Nephron (organoid): ENCODE measurements at regions not wholly inside any gene's neighbourhood (a gene's known extent, or its start where the extent isn't known, plus 50 kb on each side); places are given as distances from the start of the nearest gene placed in this dataset.

Source experiments
- H3K27ac Mint-ChIP-seq, 3 experiments: 2 replicates each; pipeline ENCODE4 v1.8.0; 2020; ENCODE audit warnings: mixed read lengths in 3 of 3, mild to moderate bottlenecking in 2 of 3, moderate library complexity in 1 of 3
- H3K27me3 Mint-ChIP-seq: 2 replicates; pipeline ENCODE4 v1.8.0; 2021; ENCODE audit warnings: low read depth, mild to moderate bottlenecking, moderate library complexity, mixed read lengths
- H3K36me3 Mint-ChIP-seq: 2 replicates; pipeline ENCODE4 v1.8.0; 2020; ENCODE audit warnings: low read depth, mixed read lengths
- H3K4me1 Mint-ChIP-seq: 2 replicates; pipeline ENCODE4 v1.8.0; 2020; ENCODE audit warnings: mixed read lengths
- H3K4me3 Mint-ChIP-seq, 3 experiments: 2 replicates each; pipeline ENCODE4 v1.8.0; 2020; ENCODE audit warnings: mild to moderate bottlenecking in 3 of 3, mixed read lengths in 3 of 3, moderate library complexity in 2 of 3
- H3K9me3 Mint-ChIP-seq: 2 replicates; pipeline ENCODE4 v1.8.0; 2020; ENCODE audit warnings: mixed read lengths
- TF ChIP-seq, protein P1 (sequence below), 3 experiments: fragments of 200-600 bp; sonication (generic); IDR thresholded peaks; one replicate each; pipeline ENCODE4 v1.5.0; 2021; ENCODE audit warnings: antibody characterized with exemption in 3 of 3; ENCODE audit not compliant: unreplicated experiment in 3 of 3

- Mint-ChIP-seq H3K27ac (no peak overlapping the region), H3K9me3 (peaks cover 10% of the 10 kb centered on the region), H3K27me3 (no peaks in the 10 kb centered on the region), H3K4me3 (no peak overlapping the region), H3K4me1 (peaks cover 8% of the 10 kb centered on the region), H3K36me3 (peaks cover 4% of the 10 kb centered on the region)
- TF ChIP-seq, protein P1, sequence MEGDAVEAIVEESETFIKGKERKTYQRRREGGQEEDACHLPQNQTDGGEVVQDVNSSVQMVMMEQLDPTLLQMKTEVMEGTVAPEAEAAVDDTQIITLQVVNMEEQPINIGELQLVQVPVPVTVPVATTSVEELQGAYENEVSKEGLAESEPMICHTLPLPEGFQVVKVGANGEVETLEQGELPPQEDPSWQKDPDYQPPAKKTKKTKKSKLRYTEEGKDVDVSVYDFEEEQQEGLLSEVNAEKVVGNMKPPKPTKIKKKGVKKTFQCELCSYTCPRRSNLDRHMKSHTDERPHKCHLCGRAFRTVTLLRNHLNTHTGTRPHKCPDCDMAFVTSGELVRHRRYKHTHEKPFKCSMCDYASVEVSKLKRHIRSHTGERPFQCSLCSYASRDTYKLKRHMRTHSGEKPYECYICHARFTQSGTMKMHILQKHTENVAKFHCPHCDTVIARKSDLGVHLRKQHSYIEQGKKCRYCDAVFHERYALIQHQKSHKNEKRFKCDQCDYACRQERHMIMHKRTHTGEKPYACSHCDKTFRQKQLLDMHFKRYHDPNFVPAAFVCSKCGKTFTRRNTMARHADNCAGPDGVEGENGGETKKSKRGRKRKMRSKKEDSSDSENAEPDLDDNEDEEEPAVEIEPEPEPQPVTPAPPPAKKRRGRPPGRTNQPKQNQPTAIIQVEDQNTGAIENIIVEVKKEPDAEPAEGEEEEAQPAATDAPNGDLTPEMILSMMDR (IDR thresholded peaks at IDR 0.05; ENCODE audit: unreplicated experiment in 3 of 3), result no peak
Measured at GRCh38 chr9:19870988-19871387, 82.2 kb upstream of the SLC24A2 start.

DNA sequence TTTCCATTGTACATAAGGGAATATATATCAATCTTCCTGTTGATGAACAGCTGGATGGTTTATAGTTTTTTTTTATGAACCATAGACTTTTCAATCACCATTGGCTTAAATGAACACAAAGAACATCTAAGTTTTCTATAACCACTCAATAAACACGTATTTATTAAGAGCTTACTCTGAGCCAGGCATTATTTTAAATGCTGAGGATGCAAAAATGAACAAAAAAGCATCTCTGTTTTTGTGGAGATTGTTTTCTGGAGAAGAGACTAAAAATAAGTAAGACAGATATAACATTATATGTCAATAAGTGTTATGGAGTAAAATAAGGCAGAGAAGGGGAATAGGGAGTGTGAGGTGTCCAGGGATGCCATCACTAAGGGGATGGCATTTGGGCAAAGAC, 52.1 kb upstream of the SLC24A2 start:
- TF ChIP-seq, protein P1 (IDR thresholded peaks at IDR 0.05; ENCODE audit: unreplicated experiment in 3 of 3), result no peak
- no peak overlapping the region for H3K4me3 Mint-ChIP-seq
- no peaks in the 10 kb centered on the region for H3K4me1 Mint-ChIP-seq
- H3K9me3 Mint-ChIP-seq, result peaks cover 4% of the 10 kb centered on the region
- H3K36me3 Mint-ChIP-seq, result no peaks in the 10 kb centered on the region
- peaks cover 4% of the 10 kb centered on the region for H3K27me3 Mint-ChIP-seq
- no peak overlapping the region for H3K27ac Mint-ChIP-seq
